Fibroblast of lung (primary cell): ENCODE measurements at regions not wholly inside any gene's neighbourhood (a gene's known extent, or its start where the extent isn't known, plus 50 kb on each side); places are given as distances from the start of the nearest gene placed in this dataset.

Source experiments
- DNase-seq, 2 donors: peaks; one replicate each; pipeline versions ENCODE4 v3.0.0 to v3.0.0-alpha.2; 2010; ENCODE audit warnings: low read depth in 2 of 2
- H2AFZ ChIP-seq: 2 replicates; pipeline ENCODE4 v1.5.1; 2012; ENCODE audit warnings: low read length, control low read depth, inconsistent platforms
- H3K27ac ChIP-seq: 2 replicates; pipeline ENCODE4 v1.5.1; 2011; ENCODE audit warnings: low read length, control low read depth; ENCODE audit not compliant: insufficient read depth
- H3K27me3 ChIP-seq: 2 replicates; pipeline ENCODE4 v1.5.1; 2011; ENCODE audit warnings: mild to moderate bottlenecking, low read length; ENCODE audit not compliant: control insufficient read depth, insufficient read depth
- H3K36me3 ChIP-seq: 2 replicates; pipeline ENCODE4 v1.5.1; 2011; ENCODE audit warnings: low read length; ENCODE audit not compliant: control insufficient read depth, insufficient read depth
- H3K4me1 ChIP-seq: 2 replicates; pipeline ENCODE4 v1.5.1; 2011; ENCODE audit warnings: low read length; ENCODE audit not compliant: control insufficient read depth, insufficient read depth; ENCODE audit errors: extremely low read depth
- H3K4me2 ChIP-seq: 2 replicates; pipeline ENCODE4 v1.5.1; 2011; ENCODE audit warnings: low read length, control low read depth; ENCODE audit not compliant: insufficient read depth; ENCODE audit errors: extremely low read depth
- H3K4me3 ChIP-seq, 4 experiments: fragments of 200-600 bp in 1 of 4; sonication (generic) in 1 of 4; replicated peaks in 1 of 4; 2 replicates each; pipeline ENCODE4 v1.5.1; 2011 to 2016; ENCODE audit warnings: low read length in 4 of 4, low read depth in 3 of 4, mild to moderate bottlenecking in 3 of 4, control low read depth in 2 of 4, inconsistent platforms in 1 of 4, mixed read lengths in 1 of 4; ENCODE audit not compliant: insufficient read depth in 1 of 4; ENCODE audit errors: control extremely low read depth in 1 of 4
- H3K79me2 ChIP-seq: 2 replicates; pipeline ENCODE4 v1.5.1; 2012; ENCODE audit warnings: mild to moderate bottlenecking, low read length, inconsistent platforms; ENCODE audit not compliant: control insufficient read depth, insufficient read depth
- H3K9ac ChIP-seq: 2 replicates; pipeline ENCODE4 v1.5.1; 2011; ENCODE audit warnings: mild to moderate bottlenecking, low read length, control low read depth; ENCODE audit not compliant: insufficient read depth
- H3K9me3 ChIP-seq: 2 replicates; pipeline ENCODE4 v1.5.1; 2012; ENCODE audit warnings: low read depth, low read length; ENCODE audit not compliant: control insufficient read depth, insufficient read depth
- H4K20me1 ChIP-seq: 2 replicates; pipeline ENCODE4 v1.5.1; 2011; ENCODE audit warnings: low read length; ENCODE audit not compliant: control insufficient read depth, insufficient read depth; ENCODE audit errors: extremely low read depth
- EZH2 ChIP-seq: IDR thresholded peaks from 2 replicates; pipeline ENCODE4 v1.5.1; 2012; ENCODE audit warnings: low read length, control low read depth, mild to moderate bottlenecking; ENCODE audit errors: missing control alignments
- TF ChIP-seq, protein P1 (sequence below), 2 donors: IDR thresholded peaks in 1 of 2; conservative IDR thresholded peaks in 1 of 2; 1 replicate in 1 of 2; 2 replicates in 1 of 2; pipeline ENCODE4 v1.5.1; 2011 to 2012; ENCODE audit warnings: low read length in 2 of 2, control low read depth in 1 of 2, inconsistent platforms in 1 of 2, low read depth in 1 of 2, mild to moderate bottlenecking in 1 of 2

DNA sequence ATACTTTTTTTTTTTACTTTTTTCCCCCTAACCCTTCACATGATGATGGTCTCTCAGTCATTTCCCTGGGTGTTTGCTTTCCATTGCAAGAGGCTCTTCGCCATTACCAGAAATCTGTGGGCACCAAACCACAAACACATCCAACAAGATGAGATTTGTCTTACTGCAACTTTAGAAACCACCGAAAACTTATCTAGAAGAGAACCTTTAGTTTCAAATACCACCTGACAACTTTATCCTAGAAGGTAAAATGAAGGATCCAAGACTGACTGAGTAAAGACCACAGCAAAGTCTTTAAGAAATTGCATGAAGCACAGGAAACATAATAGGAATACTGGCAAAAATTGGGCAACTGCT lies 363.3 kb upstream of the MBL2 start:
- no peaks in the 10 kb centered on the region for H3K36me3 ChIP-seq
- no peak overlapping the region for H3K9ac ChIP-seq
- no peaks in the 10 kb centered on the region for H3K79me2 ChIP-seq
- H3K4me3 ChIP-seq, result no peak overlapping the region
- TF ChIP-seq EZH2, result no peak
- TF ChIP-seq, protein P1, sequence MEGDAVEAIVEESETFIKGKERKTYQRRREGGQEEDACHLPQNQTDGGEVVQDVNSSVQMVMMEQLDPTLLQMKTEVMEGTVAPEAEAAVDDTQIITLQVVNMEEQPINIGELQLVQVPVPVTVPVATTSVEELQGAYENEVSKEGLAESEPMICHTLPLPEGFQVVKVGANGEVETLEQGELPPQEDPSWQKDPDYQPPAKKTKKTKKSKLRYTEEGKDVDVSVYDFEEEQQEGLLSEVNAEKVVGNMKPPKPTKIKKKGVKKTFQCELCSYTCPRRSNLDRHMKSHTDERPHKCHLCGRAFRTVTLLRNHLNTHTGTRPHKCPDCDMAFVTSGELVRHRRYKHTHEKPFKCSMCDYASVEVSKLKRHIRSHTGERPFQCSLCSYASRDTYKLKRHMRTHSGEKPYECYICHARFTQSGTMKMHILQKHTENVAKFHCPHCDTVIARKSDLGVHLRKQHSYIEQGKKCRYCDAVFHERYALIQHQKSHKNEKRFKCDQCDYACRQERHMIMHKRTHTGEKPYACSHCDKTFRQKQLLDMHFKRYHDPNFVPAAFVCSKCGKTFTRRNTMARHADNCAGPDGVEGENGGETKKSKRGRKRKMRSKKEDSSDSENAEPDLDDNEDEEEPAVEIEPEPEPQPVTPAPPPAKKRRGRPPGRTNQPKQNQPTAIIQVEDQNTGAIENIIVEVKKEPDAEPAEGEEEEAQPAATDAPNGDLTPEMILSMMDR (conservative IDR thresholded peaks at IDR 0.05 in 1 of 2, IDR thresholded peaks at IDR 0.05 in 1 of 2; ENCODE audit: low read depth in 1 of 2, low read length in 2 of 2), result no peak
- H2AFZ ChIP-seq, result no peak overlapping the region
- no peaks in the 10 kb centered on the region for H3K27me3 ChIP-seq
- H3K9me3 ChIP-seq, result no peaks in the 10 kb centered on the region
- H3K4me2 ChIP-seq, result no peak overlapping the region
- H4K20me1 ChIP-seq, result no peaks in the 10 kb centered on the region
- DNase-seq, result no peak
- no peak overlapping the region for H3K27ac ChIP-seq
- H3K4me1 ChIP-seq, result no peaks in the 10 kb centered on the region

DNA sequence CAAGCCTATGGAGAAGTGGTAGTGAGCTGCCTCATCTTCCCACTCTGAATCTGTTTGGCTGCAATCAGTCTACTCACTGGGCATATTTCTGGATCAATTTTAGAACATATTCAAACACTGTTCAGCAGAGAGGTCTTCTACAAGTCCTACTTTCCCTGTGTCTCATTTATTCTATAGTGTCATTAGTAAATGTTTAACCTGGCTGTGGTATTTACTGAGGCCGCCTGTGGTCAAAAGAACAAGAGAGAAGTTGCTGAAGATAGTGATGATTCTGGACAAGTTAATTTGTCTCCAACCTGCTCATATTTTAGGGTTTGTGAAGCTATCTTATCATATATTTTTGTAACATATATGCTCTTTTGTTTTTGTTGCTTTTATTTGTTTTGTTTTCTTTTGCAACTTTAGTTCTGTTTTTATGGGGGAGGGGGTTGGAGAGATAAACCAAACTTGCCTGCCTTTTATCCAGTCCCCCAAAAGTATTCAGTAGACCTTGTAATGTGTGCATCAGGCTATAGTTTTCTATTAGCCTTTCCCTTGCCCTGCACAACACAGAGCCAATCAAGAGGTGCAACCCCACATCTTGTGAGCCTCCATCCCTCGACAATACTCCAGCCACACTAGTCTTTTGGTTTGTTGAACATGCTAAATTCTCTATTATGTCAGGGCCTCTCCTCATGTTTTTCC lies 362.8 kb upstream of the MBL2 start:
- Histone ChIP-seq H3K4me1 (no peaks in the 10 kb centered on the region), H3K9me3 (no peaks in the 10 kb centered on the region), H3K27ac (no peak overlapping the region), H3K9ac (no peak overlapping the region), H3K4me3 (no peak overlapping the region), H3K79me2 (no peaks in the 10 kb centered on the region), H3K36me3 (no peaks in the 10 kb centered on the region), H2AFZ (no peak overlapping the region), H3K27me3 (no peaks in the 10 kb centered on the region), H3K4me2 (no peak overlapping the region), H4K20me1 (no peaks in the 10 kb centered on the region)
- TF ChIP-seq EZH2, result no peak
- no peak for DNase-seq

DNA sequence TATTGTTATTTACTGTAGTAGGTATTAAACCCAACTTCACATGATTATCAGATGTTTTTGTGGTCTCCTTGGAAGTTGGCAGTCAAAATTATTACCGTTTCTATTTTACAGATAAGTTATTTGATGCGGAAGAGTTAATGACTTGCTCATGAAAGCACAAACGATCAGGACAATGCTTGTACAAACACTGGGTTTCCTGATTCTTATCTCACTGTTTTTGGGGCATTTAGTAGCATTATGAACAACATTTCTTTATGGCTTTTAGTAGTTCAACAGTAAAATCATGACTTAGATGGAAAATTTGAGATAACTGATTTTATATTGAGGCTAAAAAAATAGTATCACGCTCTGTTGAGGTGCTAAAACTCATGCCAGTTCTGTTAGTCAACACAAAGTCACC lies 361.5 kb upstream of the MBL2 start:
- no peak overlapping the region for H3K9ac ChIP-seq
- no peaks in the 10 kb centered on the region for H4K20me1 ChIP-seq
- H3K27ac ChIP-seq, result no peak overlapping the region
- DNase-seq, result no peak
- H3K4me3 ChIP-seq, result no peak overlapping the region
- no peaks in the 10 kb centered on the region for H3K79me2 ChIP-seq
- H3K36me3 ChIP-seq, result no peaks in the 10 kb centered on the region
- H3K27me3 ChIP-seq, result no peaks in the 10 kb centered on the region
- no peak overlapping the region for H3K4me2 ChIP-seq
- H2AFZ ChIP-seq, result no peak overlapping the region
- no peaks in the 10 kb centered on the region for H3K9me3 ChIP-seq
- no peak for TF ChIP-seq EZH2
- TF ChIP-seq, protein P1 (conservative IDR thresholded peaks at IDR 0.05 in 1 of 2, IDR thresholded peaks at IDR 0.05 in 1 of 2; ENCODE audit: low read depth in 1 of 2, low read length in 2 of 2), result no peak
- H3K4me1 ChIP-seq, result no peaks in the 10 kb centered on the region
